ENCODE measurements at regions not wholly inside any gene's neighbourhood (a gene's known extent, or its start where the extent isn't known, plus 50 kb on each side); places are given as distances from the start of the nearest gene placed in this dataset.

DNA sequence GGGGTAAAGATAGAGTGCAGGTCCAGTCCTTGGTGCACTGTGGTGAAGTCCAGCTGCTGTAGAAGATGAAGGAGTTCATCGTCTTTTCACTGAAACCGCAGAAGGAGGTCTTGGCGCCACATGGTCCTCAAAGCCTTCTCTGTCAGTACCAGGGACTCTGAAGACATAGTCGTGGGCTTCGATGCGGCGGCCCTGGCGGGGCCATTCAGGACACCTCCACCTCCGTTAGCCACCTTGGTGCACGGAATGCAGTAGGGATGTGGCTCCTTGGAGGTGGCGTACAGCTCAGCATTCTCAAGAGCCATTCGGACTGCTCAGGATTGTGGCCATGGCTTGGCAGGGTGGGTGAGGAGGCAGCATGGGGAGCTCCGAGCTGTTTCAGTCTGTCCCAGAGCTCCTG is 418.8 kb downstream of the SUCLG1 start:
- no peak overlapping the region for H3K4me3 ChIP-seq (ENCODE audit: low read length)
- H3K27me3 ChIP-seq (replicated peaks; ENCODE audit: insufficient read depth, low read length) = no peaks in the 10 kb centered on the region
- H2AFZ ChIP-seq (ENCODE audit: low read length) = no peak overlapping the region
- no peak for DNase-seq
- no peaks in the 10 kb centered on the region for H3K79me2 ChIP-seq (ENCODE audit: low read length)
- no peak overlapping the region for H3K27ac ChIP-seq (ENCODE audit: low read length)
- no peaks in the 10 kb centered on the region for H4K20me1 ChIP-seq (ENCODE audit: insufficient read depth, low read length)
- no peaks in the 10 kb centered on the region for H3K36me3 ChIP-seq (replicated peaks; ENCODE audit: insufficient read depth, low read length)
- H3K4me2 ChIP-seq (ENCODE audit: low read depth, low read length) = no peak overlapping the region
- no peaks in the 10 kb centered on the region for H3F3A ChIP-seq (ENCODE audit: insufficient read depth, low read length)
- H3K9ac ChIP-seq (ENCODE audit: low read length) = no peak overlapping the region
- no peaks in the 10 kb centered on the region for H3K9me3 ChIP-seq (replicated peaks; ENCODE audit: insufficient read depth, low read length)
- TF ChIP-seq EZH2 (optimal IDR thresholded peaks at IDR 0.05; ENCODE audit: low read depth, low read length) (no peak), EZH2phosphoT487 (IDR thresholded peaks at IDR 0.05; ENCODE audit: low read length) (no peak)
- TF ChIP-seq, protein P1, sequence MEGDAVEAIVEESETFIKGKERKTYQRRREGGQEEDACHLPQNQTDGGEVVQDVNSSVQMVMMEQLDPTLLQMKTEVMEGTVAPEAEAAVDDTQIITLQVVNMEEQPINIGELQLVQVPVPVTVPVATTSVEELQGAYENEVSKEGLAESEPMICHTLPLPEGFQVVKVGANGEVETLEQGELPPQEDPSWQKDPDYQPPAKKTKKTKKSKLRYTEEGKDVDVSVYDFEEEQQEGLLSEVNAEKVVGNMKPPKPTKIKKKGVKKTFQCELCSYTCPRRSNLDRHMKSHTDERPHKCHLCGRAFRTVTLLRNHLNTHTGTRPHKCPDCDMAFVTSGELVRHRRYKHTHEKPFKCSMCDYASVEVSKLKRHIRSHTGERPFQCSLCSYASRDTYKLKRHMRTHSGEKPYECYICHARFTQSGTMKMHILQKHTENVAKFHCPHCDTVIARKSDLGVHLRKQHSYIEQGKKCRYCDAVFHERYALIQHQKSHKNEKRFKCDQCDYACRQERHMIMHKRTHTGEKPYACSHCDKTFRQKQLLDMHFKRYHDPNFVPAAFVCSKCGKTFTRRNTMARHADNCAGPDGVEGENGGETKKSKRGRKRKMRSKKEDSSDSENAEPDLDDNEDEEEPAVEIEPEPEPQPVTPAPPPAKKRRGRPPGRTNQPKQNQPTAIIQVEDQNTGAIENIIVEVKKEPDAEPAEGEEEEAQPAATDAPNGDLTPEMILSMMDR (IDR thresholded peaks at IDR 0.05; ENCODE audit: low read length) = no peak
- H3K4me1 ChIP-seq (ENCODE audit: low read length) = no peaks in the 10 kb centered on the region
- H3K9me2 ChIP-seq (replicated peaks; ENCODE audit: insufficient read depth, low read length) = no peaks in the 10 kb centered on the region

DNA sequence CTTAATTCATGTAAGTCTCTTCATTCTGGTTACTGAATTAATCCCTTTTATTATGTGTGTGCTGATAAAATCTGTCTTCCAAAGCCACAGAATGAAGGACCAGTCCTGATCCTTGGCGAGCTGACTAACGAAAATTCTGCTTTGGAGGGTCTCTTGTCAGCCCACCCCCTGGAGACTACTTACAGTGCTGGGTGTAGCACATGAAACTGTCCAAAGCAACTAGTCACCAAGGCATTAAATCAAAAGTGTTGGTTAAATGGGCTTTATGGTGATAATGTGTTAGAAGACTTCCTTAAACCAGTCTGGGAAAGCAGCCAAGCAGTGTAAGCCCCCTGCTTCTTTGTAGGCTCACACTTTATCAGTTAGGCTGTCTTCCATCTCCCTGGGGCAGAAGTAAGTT is 420.2 kb downstream of the SUCLG1 start:
- Histone ChIP-seq H3K9ac (ENCODE audit: low read length) (no peak overlapping the region), H3F3A (ENCODE audit: insufficient read depth, low read length) (no peaks in the 10 kb centered on the region), H3K4me1 (ENCODE audit: low read length) (no peaks in the 10 kb centered on the region), H3K9me2 (replicated peaks; ENCODE audit: insufficient read depth, low read length) (no peaks in the 10 kb centered on the region), H2AFZ (ENCODE audit: low read length) (no peak overlapping the region), H3K27ac (ENCODE audit: low read length) (no peak overlapping the region), H3K27me3 (replicated peaks; ENCODE audit: insufficient read depth, low read length) (no peaks in the 10 kb centered on the region), H3K4me2 (ENCODE audit: low read depth, low read length) (no peak overlapping the region), H3K4me3 (ENCODE audit: low read length) (no peak overlapping the region), H3K36me3 (replicated peaks; ENCODE audit: insufficient read depth, low read length) (no peaks in the 10 kb centered on the region), H4K20me1 (ENCODE audit: insufficient read depth, low read length) (no peaks in the 10 kb centered on the region), H3K79me2 (ENCODE audit: low read length) (no peaks in the 10 kb centered on the region), H3K9me3 (replicated peaks; ENCODE audit: insufficient read depth, low read length) (no peaks in the 10 kb centered on the region)
- TF ChIP-seq EZH2 (optimal IDR thresholded peaks at IDR 0.05; ENCODE audit: low read depth, low read length) = no peak
- no peak for DNase-seq

DNA sequence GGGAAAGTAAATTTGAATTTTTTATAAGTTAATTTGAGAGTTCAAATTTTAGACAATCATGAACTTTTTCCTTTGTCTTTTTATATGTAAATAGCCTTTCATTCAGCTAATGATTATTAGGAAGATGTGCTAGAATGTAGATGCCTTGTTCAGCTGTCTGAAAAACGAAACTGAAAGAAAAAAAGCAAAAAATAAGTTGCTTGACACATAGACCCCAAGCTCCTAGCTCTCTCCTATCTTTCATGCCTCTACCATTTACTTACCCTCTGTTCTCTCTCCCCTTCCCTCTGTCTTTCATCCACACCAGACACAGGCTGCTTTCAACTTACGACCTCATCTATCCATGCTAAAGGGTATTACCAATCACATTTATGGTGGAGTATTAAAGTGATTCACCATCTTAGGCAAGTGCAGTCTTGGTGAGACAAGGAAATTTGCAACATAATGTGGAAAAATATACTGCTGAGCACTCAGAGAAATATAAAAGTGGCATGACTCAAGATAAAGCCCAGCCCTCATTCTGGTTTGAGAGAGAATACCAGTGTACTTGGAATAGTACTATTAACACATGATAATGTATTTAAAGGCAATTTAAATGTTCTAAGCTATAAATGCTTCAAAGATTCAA is 425.6 kb downstream of the SUCLG1 start:
- peak; percentile 63 for DNase-seq
- H3K9me3 ChIP-seq (replicated peaks; ENCODE audit: insufficient read depth, low read length) = no peaks in the 10 kb centered on the region
- H2AFZ ChIP-seq (ENCODE audit: low read length) = peak overlapping the region; percentile 79
- H3K4me3 ChIP-seq (ENCODE audit: low read length) = peak overlapping the region; percentile 25; the same call in 1 of the 2 replicates
- H4K20me1 ChIP-seq (ENCODE audit: insufficient read depth, low read length) = no peaks in the 10 kb centered on the region
- no peaks in the 10 kb centered on the region for H3K9me2 ChIP-seq (replicated peaks; ENCODE audit: insufficient read depth, low read length)
- TF ChIP-seq EZH2phosphoT487 (IDR thresholded peaks at IDR 0.05; ENCODE audit: low read length) (no peak), EZH2 (optimal IDR thresholded peaks at IDR 0.05; ENCODE audit: low read depth, low read length) (no peak)
- TF ChIP-seq, protein P1 (IDR thresholded peaks at IDR 0.05; ENCODE audit: low read length) = no peak
- no peak overlapping the region for H3K9ac ChIP-seq (ENCODE audit: low read length)
- H3K27ac ChIP-seq (ENCODE audit: low read length) = no peak overlapping the region
- no peaks in the 10 kb centered on the region for H3F3A ChIP-seq (ENCODE audit: insufficient read depth, low read length)
- no peaks in the 10 kb centered on the region for H3K4me1 ChIP-seq (ENCODE audit: low read length)
- H3K4me2 ChIP-seq (ENCODE audit: low read depth, low read length) = peak overlapping the region; percentile 66
- H3K79me2 ChIP-seq (ENCODE audit: low read length) = no peaks in the 10 kb centered on the region
- H3K27me3 ChIP-seq (replicated peaks; ENCODE audit: insufficient read depth, low read length) = no peaks in the 10 kb centered on the region
- H3K36me3 ChIP-seq (replicated peaks; ENCODE audit: insufficient read depth, low read length) = no peaks in the 10 kb centered on the region

DNA sequence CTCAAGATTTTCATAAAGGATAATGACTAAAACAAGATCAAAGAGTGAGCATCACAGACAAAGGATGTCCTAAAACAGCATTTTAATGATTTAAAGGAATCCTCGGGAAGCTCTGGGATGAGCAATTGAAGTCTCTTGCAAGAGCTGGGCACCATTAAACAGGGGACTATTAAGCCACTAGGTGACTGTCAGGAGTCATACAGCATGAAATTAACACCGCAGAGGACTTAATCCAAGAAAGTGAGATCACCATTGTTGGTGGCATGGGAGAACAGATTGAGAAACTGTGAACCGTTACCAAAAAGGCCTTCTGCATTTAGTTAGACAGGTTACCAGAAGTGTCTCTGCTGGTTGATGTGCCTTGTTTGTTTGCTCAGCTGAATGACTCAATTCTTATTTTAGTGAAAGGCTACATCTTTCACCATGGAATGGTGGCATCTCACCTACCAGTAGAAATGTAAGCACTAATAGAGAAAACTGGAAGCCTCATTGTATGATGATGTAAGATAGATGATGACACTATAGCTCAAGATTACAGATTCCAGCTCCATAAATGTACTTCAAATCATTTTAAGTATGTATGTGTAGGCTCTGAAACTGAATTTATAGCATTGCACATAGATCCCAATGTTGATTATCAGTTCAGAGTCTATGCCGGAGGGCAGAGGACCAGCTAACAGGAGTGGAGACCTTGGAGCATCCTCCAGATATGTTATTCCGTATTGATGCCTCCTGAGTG is 427.6 kb downstream of the SUCLG1 start:
- no peaks in the 10 kb centered on the region for H3F3A ChIP-seq (ENCODE audit: insufficient read depth, low read length)
- no peaks in the 10 kb centered on the region for H3K36me3 ChIP-seq (replicated peaks; ENCODE audit: insufficient read depth, low read length)
- H3K9me2 ChIP-seq (replicated peaks; ENCODE audit: insufficient read depth, low read length) = no peaks in the 10 kb centered on the region
- H3K79me2 ChIP-seq (ENCODE audit: low read length) = no peaks in the 10 kb centered on the region
- no peak overlapping the region for H3K4me3 ChIP-seq (ENCODE audit: low read length)
- H3K4me2 ChIP-seq (ENCODE audit: low read depth, low read length) = no peak overlapping the region
- no peaks in the 10 kb centered on the region for H3K9me3 ChIP-seq (replicated peaks; ENCODE audit: insufficient read depth, low read length)
- H3K9ac ChIP-seq (ENCODE audit: low read length) = no peak overlapping the region
- no peaks in the 10 kb centered on the region for H3K4me1 ChIP-seq (ENCODE audit: low read length)
- no peaks in the 10 kb centered on the region for H3K27me3 ChIP-seq (replicated peaks; ENCODE audit: insufficient read depth, low read length)
- DNase-seq = no peak
- TF ChIP-seq EZH2 (optimal IDR thresholded peaks at IDR 0.05; ENCODE audit: low read depth, low read length) (no peak), EZH2phosphoT487 (IDR thresholded peaks at IDR 0.05; ENCODE audit: low read length) (no peak)
- TF ChIP-seq, protein P1 (IDR thresholded peaks at IDR 0.05; ENCODE audit: low read length) = no peak
- no peak overlapping the region for H2AFZ ChIP-seq (ENCODE audit: low read length)
- no peak overlapping the region for H3K27ac ChIP-seq (ENCODE audit: low read length)
- H4K20me1 ChIP-seq (ENCODE audit: insufficient read depth, low read length) = no peaks in the 10 kb centered on the region
